PC-9 (cell line): ENCODE measurements at regions not wholly inside any gene's neighbourhood (a gene's known extent, or its start where the extent isn't known, plus 50 kb on each side); places are given as distances from the start of the nearest gene placed in this dataset.

Experiments
- EZH2 ChIP-seq: fragments of 200-600 bp; sonication (generic); IDR thresholded peaks from 2 replicates; pipeline ENCODE4 v1.8.0; 2017; ENCODE audit warnings: antibody characterized with exemption, low read depth
- TF ChIP-seq, protein P1 (sequence below): fragments of 200-600 bp; sonication (generic); conservative IDR thresholded peaks from 2 replicates; pipeline ENCODE4 v1.6.1; 2017; ENCODE audit warnings: mixed run types, antibody characterized with exemption, mild to moderate bottlenecking, moderate library complexity

DNA sequence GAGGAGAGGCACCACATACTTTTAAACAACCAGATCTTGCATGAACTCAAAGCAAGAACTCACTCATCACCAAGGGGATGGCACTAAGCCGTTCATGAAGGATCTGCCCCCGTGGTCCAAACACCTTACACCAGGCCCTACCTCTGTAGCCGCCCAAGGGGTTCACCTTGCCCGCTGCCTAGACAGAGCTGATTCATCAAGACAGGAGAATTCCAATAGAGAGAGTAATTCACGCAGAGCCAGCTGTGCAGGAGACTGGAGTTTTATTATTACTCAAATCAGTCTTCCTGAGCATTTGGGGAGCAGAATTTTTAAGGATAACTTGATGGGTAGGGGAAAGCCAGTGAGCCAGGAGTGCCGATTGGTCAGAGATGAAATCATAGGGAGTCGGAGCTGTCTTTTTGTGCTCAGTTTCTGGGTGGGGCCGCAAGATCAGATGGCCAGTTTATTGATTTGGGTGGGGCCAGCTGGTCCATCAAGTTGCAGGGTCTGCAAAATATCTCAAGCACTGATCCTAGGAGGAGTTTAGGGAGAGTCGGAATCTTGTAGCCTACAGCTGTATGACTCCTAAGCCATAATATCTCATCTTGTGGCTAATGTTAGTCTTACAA is 364.7 kb downstream of the PCDH7 start:
- TF ChIP-seq, protein P1, sequence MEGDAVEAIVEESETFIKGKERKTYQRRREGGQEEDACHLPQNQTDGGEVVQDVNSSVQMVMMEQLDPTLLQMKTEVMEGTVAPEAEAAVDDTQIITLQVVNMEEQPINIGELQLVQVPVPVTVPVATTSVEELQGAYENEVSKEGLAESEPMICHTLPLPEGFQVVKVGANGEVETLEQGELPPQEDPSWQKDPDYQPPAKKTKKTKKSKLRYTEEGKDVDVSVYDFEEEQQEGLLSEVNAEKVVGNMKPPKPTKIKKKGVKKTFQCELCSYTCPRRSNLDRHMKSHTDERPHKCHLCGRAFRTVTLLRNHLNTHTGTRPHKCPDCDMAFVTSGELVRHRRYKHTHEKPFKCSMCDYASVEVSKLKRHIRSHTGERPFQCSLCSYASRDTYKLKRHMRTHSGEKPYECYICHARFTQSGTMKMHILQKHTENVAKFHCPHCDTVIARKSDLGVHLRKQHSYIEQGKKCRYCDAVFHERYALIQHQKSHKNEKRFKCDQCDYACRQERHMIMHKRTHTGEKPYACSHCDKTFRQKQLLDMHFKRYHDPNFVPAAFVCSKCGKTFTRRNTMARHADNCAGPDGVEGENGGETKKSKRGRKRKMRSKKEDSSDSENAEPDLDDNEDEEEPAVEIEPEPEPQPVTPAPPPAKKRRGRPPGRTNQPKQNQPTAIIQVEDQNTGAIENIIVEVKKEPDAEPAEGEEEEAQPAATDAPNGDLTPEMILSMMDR, result no peak
- no peak for TF ChIP-seq EZH2
